ENCODE measurements at regions not wholly inside any gene's neighbourhood (a gene's known extent, or its start where the extent isn't known, plus 50 kb on each side); places are given as distances from the start of the nearest gene placed in this dataset.

DNA sequence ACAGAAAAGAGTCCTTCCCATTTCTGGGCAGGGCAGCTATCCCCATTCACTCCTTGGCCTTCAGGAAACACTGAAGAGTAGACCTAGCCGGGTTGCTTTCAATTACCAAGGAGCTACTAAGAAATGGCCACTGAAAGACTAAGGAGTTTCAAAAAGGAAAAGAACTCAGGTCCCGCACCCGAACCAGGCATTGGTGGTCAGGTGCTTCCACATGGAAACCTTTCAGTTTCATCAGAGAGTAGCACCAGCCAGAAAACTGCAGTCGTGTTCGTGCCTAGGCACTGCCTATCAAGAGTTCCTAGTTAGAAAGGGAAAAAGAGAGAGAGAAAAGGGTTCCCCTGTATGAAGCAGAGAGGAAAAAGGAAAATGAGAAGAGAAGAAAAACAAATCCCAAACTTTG lies 237.9 kb downstream of the KLHL4 start:
- TF ChIP-seq MAX (IDR thresholded peaks at IDR 0.05; ENCODE audit: low read depth, low read length): no peak
- TF ChIP-seq MYC (IDR thresholded peaks at IDR 0.05; ENCODE audit: low read depth, low read length): no peak
- no peak for TF ChIP-seq POLR2A (IDR thresholded peaks at IDR 0.05; ENCODE audit: extremely low read depth, insufficient read length)
- TF ChIP-seq, protein P1, sequence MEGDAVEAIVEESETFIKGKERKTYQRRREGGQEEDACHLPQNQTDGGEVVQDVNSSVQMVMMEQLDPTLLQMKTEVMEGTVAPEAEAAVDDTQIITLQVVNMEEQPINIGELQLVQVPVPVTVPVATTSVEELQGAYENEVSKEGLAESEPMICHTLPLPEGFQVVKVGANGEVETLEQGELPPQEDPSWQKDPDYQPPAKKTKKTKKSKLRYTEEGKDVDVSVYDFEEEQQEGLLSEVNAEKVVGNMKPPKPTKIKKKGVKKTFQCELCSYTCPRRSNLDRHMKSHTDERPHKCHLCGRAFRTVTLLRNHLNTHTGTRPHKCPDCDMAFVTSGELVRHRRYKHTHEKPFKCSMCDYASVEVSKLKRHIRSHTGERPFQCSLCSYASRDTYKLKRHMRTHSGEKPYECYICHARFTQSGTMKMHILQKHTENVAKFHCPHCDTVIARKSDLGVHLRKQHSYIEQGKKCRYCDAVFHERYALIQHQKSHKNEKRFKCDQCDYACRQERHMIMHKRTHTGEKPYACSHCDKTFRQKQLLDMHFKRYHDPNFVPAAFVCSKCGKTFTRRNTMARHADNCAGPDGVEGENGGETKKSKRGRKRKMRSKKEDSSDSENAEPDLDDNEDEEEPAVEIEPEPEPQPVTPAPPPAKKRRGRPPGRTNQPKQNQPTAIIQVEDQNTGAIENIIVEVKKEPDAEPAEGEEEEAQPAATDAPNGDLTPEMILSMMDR (IDR thresholded peaks at IDR 0.05; ENCODE audit: low read depth, low read length): no peak
- no peak for DNase-seq (ENCODE audit: low read depth)
- no peak overlapping the region for H3K4me3 ChIP-seq (ENCODE audit: low read depth, low read length)

GRCh38 chrX:87788976-87789375 lies 271.4 kb downstream of the KLHL4 start:
- TF ChIP-seq MAX (IDR thresholded peaks at IDR 0.05; ENCODE audit: low read depth, low read length) (no peak), MYC (IDR thresholded peaks at IDR 0.05; ENCODE audit: low read depth, low read length) (no peak), POLR2A (IDR thresholded peaks at IDR 0.05; ENCODE audit: extremely low read depth, insufficient read length) (no peak)
- TF ChIP-seq, protein P1 (IDR thresholded peaks at IDR 0.05; ENCODE audit: low read depth, low read length): no peak
- no peak for DNase-seq (ENCODE audit: low read depth)
- no peak overlapping the region for H3K4me3 ChIP-seq (ENCODE audit: low read depth, low read length)

DNA sequence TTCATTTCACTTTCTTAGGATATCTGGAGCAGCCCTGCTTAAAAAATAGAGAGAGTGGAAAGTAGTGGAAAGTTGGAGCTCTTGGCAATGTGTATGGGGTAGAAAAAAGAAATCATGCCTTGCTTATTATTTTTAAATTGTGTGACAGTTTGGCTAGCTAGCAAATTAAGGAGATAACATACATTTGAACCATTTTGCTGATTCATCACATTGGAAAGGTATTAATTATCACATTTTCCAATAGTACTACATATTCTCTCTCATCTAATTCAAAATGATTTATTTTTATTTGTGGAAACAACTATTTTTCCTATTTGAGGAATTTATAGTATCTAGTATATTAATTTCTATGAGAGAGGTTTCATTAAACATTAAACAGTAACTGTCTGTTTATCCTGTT lies 280.4 kb downstream of the KLHL4 start:
- no peak for DNase-seq (ENCODE audit: low read depth)
- no peak overlapping the region for H3K4me3 ChIP-seq (ENCODE audit: low read depth, low read length)
- TF ChIP-seq, protein P1 (IDR thresholded peaks at IDR 0.05; ENCODE audit: low read depth, low read length): no peak

DNA sequence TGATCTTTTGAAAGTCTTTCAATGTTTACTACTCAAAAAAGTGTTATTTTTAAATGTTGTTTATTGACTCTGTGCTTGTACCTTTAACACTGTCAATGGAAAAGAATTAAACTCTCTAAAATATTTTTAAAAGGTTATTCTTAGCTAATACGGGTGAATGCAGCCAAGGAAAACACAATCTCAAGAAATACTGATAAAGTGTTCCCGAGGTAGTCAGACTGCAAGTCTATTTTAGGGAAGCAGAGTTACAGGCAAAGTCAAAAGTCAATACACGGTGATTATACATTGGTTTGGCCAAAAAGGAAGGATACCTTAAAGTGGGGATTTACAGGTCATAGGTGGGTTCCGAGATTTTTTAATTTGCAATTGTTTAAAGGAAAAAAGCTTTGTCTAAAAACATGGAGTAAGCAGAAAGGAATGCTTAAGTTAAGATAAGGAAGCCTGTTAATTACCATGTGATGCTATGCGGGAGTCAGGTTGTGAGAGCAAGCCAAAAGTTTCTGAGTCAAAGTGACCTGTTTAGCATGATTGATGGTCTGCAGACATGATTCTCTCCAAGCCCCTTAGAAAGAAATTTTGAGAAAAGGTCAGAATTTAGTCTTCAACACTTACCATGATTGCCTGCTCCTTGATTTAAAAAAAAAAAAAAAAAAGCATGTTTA lies 288.4 kb downstream of the KLHL4 start:
- TF ChIP-seq MAX (IDR thresholded peaks at IDR 0.05; ENCODE audit: low read depth, low read length) (no peak), POLR2A (IDR thresholded peaks at IDR 0.05; ENCODE audit: extremely low read depth, insufficient read length) (no peak), MYC (IDR thresholded peaks at IDR 0.05; ENCODE audit: low read depth, low read length) (no peak)
- TF ChIP-seq, protein P1 (IDR thresholded peaks at IDR 0.05; ENCODE audit: low read depth, low read length): no peak

DNA sequence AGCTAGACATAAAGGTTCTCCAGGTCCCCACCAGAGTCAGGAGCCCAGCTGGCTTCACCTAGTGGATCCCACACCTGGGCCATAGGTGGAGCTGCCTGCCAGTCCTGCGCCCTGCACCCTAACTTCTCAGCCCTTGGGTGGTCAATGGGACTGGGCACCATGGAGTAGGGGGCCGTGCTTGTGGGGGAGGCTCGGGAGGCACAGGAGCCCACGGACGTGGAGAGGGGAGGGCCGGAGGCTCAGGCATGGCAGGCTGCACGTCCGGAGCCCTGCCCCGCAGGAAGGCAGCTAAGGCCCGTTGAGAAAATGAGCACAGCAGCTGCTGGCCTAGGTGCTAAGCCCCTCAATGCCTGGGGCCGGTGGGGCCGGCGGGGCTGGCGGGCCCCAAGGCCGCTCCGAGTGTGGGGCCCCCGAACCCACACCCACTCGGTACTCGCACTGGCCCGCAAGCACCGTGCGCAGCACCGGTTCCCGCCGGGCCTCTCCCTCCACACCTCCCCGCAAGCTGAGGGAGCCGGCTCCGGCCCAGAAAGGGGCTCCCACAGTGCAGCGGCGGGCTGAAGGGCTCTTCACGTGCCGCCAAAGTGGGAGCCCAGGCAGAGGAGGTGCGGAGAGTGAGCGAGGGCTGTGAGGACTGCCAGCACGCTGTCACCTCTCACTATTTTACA lies 291.1 kb downstream of the KLHL4 start:
- TF ChIP-seq POLR2A (IDR thresholded peaks at IDR 0.05; ENCODE audit: extremely low read depth, insufficient read length) (no peak), MAX (IDR thresholded peaks at IDR 0.05; ENCODE audit: low read depth, low read length) (no peak)
- TF ChIP-seq, protein P1 (IDR thresholded peaks at IDR 0.05; ENCODE audit: low read depth, low read length): no peak

More for the DNA sequence above, 288.4 kb downstream of the KLHL4 start:
- H3K4me3 ChIP-seq (ENCODE audit: low read depth, low read length): no peak overlapping the region
- DNase-seq (ENCODE audit: low read depth): no peak

More for the DNA sequence above, 291.1 kb downstream of the KLHL4 start:
- H3K4me3 ChIP-seq (ENCODE audit: low read depth, low read length): no peak overlapping the region
- DNase-seq (ENCODE audit: low read depth): no peak

Measured in NB4 (cell line).